ENCODE measurements at regions not wholly inside any gene's neighbourhood (a gene's known extent, or its start where the extent isn't known, plus 50 kb on each side); places are given as distances from the start of the nearest gene placed in this dataset.

GRCh38 chr20:24136659-24137246, 148.2 kb upstream of the GGTLC1 start:
- no peak for DNase-seq

DNA sequence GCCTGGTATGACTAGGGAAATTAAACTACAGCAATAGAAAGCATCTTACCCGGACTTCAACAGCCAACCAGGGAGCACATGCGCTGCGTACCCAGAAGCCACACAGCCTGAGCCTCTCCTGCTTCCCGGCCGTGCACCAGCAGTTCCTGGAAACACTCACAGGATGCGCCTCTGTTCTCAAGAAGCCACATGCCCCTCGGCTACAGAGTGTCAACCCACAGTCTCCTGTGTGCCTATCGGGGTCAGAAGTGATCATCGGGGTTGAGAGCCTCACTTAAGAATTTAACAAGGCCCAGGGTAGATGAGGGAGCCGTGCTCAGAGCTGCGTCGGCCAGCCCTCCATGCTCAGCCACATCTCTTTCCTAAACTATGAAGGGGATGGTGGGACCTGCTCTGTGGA, 147.2 kb upstream of the GGTLC1 start:
- no peak for DNase-seq

- DNase-seq, result no peak
Measured at GRCh38 chr20:24134930-24135329, 146.4 kb upstream of the GGTLC1 start.

DNA sequence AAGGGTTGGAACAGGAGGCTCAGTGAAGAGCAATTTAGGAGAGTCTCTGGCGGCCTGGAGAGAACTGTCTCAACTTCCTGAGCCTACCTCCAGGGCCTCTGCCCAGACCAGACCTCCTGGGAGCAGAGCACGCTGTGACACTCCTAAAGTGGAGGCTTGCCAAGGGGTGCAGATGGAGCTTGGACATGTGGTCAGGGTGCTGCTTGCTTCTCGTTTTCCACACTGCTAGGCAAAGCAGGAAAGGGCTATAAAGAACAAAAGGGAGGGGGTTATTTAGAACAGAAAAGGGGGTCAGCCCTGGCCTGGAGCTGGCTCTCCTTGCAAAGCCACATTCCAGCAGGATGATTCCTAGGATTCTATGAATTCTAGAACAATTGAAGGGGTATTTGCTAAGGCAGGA, 145.7 kb upstream of the GGTLC1 start:
- no peak for DNase-seq

DNA sequence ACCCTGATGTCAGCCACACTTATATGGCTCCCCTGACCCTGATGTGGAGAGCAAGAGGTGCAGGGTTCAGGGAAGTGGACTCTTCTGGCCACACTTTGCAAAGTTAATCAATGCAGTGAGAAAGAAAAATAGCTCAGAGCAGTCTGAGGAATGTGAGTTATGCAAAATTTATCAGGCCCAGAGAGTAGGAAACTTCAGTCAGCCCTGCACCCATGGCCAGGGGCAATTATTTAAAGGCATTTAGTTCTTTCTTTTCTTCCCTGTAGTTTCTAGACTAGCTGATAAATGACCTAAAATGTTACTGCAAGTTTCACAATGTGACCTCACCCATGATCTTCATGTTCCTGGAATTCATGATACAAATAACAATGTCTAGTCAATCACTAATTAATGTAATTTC, 143.7 kb upstream of the GGTLC1 start:
- DNase-seq, result no peak

- DNase-seq, result no peak
Measured at GRCh38 chr20:24131684-24132083, 143.1 kb upstream of the GGTLC1 start.

DNA sequence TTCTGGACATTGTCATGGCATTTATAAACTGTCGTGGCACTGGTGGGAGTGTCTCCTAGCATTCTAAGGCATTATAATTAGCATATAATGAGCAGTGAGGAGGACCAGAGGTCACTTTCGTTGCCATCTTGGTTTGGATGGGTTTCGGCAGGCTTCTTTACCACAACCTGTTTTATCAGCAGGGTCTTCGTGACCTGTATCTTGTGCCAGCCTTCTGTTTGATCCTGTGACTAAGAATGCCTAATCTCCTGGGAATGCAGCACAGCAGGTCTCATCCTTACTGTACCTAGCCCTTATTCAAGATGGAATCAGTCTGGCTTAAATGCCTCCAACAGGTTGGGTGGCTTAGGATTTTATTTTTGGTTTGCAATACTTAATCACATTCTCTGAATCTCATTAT, 142.7 kb upstream of the GGTLC1 start:
- no peak for DNase-seq

DNA sequence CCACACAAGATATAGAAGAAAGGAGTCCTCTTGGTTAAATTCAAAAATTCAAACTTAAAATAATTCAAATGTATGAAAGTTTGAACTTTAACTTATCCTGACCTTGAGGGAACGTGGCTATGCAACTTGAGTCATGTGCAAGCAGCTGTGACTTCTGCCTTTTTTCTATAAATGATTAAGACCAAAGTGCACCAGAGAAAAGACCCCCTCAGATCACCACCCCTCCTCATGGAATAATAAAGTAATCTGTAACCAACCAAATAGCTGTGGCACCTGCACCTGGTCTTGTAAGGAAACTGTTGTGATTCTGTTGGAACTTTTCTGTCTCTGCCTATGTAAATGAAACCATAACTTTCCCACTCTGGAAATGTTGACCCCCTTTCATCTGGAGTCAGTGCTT, 141.1 kb upstream of the GGTLC1 start:
- no peak for DNase-seq

DNA sequence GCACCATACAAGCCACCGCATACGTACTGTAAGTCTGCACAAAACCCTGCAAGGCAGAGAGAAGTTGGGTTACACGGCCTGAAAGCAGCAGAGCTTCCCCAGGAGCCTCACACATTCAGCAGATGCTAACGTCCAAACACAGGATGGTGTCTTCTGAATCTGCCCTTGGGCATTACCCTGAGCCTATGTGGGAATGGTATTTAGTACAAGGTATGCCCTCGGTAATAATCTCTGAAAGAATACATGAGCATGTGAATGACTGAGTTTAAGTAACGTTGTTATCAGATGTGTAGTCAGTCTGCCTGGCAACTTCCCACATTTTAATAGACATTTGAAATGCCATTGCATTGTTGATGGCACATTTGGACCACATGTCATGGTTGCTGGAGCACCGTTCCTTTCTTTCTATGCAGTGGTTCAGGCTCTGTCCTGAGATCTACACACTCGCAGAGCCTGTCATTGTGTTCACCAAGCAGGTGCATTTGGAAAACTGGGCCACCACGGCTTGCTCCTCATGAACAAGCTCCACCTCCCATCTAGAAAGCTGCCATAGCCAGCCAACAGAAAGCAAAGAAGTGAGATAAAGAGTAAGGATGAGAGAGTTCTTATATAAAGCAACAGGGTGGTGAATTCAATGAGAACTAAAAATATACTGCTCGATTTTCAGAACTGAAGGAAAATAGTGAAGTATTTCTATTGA, 136.5 kb upstream of the GGTLC1 start:
- DNase-seq, result no peak

- no peak for DNase-seq
Measured at GRCh38 chr20:24124003-24124402, 135.4 kb upstream of the GGTLC1 start.

DNA sequence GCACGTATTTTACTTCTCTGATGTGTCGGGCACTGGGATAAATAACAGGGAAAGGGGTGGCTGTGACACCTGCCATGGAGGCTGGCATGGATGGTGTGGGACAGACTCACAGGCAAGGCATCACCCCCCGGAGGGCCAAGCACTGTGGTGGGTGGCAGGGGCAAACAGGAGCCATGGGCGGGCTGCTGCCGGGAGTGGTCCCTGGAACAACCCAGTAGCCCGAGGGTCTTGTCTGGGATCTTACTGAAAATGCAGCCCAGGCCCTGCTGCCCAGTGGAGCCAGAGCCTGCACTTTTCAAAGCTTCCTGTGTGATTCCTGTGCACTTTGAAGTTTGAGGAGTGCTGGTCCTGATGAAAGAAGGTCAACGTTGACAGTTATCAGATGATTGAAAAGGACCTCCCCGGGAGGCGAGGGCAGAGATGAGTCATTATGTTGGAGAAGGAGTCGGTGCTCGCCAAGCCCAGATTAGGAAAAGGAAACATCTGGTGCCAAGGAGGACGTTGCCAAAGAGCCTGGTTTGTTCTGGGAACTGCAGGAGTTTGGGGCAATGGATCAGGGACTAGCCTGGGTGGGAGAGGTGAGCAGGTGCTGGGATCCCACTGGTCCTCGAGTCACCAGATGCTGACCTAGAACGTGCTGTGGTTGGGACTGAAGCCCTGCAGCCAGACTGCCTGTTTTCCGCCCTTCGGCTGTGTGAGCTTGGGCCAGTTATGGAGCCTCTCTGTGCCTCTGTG, 130.0 kb upstream of the GGTLC1 start:
- DNase-seq, result no peak

- DNase-seq, result no peak
Measured at GRCh38 chr20:24118034-24118433, 129.5 kb upstream of the GGTLC1 start.

DNA sequence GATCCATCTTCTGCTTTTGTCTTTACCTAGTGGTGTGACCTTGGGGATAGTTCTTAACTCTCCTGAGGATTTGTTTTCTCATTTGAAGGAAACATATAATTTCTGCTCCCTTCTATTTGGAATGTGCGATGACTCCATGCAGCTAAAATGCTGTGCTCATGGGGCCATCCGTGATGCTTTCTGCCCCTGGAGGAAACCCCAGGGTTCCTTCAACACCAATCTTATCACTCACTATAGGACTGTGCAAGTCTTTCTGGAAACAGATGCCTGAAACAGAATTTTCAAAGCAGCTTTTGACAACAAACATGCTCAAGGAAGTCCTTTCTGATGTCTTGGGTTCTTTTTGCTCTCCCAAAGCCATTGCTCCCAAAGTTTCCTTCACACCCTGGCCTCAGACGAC, 128.8 kb upstream of the GGTLC1 start:
- DNase-seq, result no peak

- DNase-seq, result no peak
Measured at GRCh38 chr20:24116611-24117010, 128.0 kb upstream of the GGTLC1 start.

- no peak for DNase-seq
Measured at GRCh38 chr20:24112360-24112759, 123.8 kb upstream of the GGTLC1 start.

- DNase-seq, result no peak
Measured at GRCh38 chr20:24111858-24112257, 123.3 kb upstream of the GGTLC1 start.

DNA sequence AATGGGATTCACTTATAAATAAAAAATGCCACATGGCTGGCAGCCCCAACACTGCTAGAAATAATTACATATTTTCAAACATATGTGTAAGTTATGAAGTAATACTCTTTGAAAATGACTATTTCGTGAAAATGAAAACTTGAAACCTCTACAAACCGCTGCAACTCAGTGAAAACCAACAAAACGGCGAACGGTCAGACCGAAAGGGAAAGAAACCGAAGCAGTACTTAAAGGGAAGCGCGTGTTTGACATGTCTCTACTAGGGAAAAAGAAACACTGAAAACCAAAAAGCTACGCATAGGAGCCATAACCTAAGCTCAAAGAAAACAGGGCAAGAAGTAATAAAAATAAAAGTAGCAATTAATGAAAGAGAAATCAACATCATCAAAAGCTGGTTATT, 121.0 kb upstream of the GGTLC1 start:
- no peak for DNase-seq

GRCh38 chr20:24109008-24109407, 120.4 kb upstream of the GGTLC1 start:
- no peak for DNase-seq

- no peak for DNase-seq
Measured at GRCh38 chr20:24108581-24108980, 120.0 kb upstream of the GGTLC1 start.

GRCh38 chr20:24106801-24107445, 118.3 kb upstream of the GGTLC1 start:
- no peak for DNase-seq

- DNase-seq, result no peak
Measured at GRCh38 chr20:24106150-24106800, 117.7 kb upstream of the GGTLC1 start.

DNA sequence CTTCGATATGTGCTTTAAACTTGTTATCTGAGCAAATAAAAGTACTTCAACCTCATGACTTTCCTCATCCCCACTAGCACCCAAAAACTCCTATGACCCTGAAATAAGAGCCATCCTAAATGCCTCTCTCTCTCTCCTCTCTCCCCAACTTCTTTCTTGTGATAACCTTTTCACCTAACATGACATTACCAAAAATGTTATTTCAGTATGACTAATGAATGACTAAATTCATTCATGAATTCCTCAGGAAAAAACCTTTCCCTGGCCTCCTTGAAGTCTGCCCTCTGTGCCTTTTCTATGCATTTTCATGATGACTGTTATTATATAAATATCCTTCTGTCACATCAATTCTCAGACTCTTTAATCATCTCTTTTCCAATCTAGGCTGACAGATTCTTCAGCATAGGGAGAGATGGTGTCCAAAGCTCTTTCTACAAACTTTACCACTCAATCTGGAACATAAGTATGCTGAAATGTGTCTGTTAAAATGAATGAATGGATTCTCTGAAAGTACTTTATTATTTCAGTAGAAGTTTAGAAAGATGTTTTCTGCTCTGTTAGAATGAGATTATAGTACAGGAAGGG, 114.3 kb upstream of the GGTLC1 start:
- no peak for DNase-seq
